ENCODE measurements at regions not wholly inside any gene's neighbourhood (a gene's known extent, or its start where the extent isn't known, plus 50 kb on each side); places are given as distances from the start of the nearest gene placed in this dataset.
"Not testable (repeated sequence)": the region's sequence is repeated elsewhere in the genome, so short reads cannot be mapped to it uniquely, and the experiment has no call there.

DNA sequence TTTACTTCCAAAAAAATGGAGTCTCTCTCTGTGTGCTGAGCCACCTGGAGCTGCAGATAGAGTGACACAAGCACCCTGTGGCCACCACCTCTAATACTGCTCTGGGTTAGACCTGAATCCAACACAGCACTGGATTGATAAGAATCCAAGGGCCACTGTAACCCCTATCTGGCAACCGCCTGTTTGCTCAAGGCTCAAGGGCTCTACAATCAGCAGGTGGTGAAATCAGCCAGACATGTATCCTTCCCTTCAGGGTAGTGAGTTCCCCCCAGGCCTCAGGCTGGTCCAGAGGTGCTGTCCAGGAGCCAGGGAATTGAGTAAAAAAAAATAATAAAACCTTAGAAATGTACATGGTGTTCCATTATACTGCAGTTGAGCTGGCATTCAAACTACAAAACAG, 509.0 kb downstream of the KIF4B start:
- DNase-seq = no peak

- peak; percentile 41 to 82 for DNase-seq
Observed at GRCh38 chr5:155529362-155529761, 515.8 kb downstream of the KIF4B start.

- DNase-seq = peak in 1 of 2 experiments; percentile 40
Observed at GRCh38 chr5:155530046-155530445, 516.5 kb downstream of the KIF4B start.

- no peak for DNase-seq
Observed at GRCh38 chr5:155532621-155533311, 519.2 kb downstream of the KIF4B start.

DNA sequence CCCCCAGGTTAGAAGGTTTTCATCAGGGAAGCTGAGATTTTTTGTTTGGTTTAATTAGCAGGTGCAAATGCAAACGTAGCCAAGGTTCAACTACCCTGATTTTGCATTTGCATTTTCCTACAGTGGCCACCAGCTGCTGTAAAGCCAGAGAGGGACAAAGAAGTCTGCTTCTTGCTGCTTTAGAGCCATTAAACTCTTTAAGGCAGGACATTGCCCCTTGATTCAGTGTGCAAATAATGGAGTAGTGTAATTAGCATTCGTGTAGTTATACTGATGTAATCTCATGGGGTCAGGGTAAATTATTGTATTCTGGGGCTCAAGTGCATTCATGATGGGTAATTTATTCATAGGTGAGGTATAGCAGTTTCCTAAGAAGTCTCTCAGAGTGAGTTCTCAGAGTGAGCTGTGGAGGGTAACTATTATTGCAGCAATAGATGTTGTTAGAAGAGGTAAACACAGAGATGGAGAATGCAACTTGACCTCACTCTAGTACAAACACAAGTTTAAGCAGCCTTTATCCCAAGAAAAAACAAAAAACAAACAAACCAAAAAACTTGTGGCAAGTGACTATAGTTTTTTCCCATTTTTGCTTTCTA, 526.5 kb downstream of the KIF4B start:
- DNase-seq = no peak

DNA sequence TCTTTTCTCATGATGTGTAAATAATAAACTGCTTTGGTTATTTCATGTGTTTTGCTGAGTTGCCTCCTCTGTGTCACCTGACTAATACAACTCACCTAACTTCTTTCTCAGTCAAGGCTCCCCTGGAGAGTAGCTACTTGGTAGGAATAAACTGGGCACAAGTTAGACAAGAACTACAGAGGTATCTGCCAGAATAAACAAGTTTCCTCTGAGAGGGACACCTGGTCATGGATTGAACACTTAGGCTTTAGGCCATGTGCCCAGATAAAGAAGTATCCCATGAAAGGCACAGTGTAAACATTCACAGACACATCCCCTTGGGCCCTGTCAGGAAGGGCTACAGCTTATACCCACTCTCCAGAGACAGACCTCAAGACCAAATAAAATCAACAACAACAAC, 532.5 kb downstream of the KIF4B start:
- peak in 1 of 2 experiments; percentile 49 for DNase-seq

- DNase-seq = no peak
Observed at GRCh38 chr5:155554500-155554899, 540.9 kb downstream of the KIF4B start.

GRCh38 chr5:155556222-155556621, 542.7 kb downstream of the KIF4B start:
- no peak for DNase-seq

GRCh38 chr5:155556700-155557099, 543.1 kb downstream of the KIF4B start:
- no peak for DNase-seq

- DNase-seq = no peak
Observed at GRCh38 chr5:155562158-155562557, 548.6 kb downstream of the KIF4B start.

- no peak for DNase-seq
Observed at GRCh38 chr5:155564541-155564940, 551.0 kb downstream of the KIF4B start.

DNA sequence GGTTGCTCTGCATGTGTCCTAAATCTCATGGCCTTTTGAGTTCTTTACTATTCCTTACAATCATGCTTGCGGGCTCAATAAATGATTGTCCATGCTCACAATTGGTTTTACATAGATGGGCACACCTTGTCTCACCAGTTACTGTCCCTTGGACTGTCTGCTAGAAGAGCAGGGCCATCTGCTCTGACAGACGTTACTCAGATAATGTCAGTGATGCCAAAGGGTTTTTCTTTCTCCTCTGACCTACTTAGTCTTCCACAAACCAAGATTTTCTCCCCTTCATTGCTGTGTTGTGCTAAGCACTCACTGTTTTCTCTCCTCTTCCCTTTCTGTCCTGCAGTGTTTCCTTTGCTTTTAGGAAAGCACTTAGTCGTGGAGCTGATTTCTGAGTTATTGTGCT, 562.3 kb downstream of the KIF4B start:
- DNase-seq = no peak

DNA sequence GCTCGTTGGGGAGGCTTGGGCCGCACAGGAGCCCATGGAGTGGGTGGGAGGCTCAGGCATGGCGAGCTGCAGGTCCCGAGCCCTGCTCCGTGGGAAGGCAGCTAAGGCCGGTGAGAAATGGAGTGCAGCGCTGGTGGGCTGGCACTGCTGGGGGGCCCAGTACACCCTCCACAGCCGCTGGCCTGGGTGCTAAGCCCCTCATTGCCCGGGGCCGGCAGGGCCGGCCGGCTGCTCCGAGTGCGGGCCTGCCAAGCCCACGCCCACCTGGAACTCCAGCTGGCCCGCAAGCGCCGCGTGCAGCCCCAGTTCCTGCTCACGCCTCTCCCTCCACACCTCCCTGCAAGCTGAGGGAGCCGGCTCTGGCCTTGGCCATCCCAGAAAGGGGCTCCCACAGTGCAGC, 573.3 kb downstream of the KIF4B start:
- DNase-seq = not testable (repeated sequence)

- no peak for DNase-seq
Observed at GRCh38 chr5:155587458-155587857, 573.9 kb downstream of the KIF4B start.

- DNase-seq = no peak
Observed at GRCh38 chr5:155591273-155591672, 577.7 kb downstream of the KIF4B start.

DNA sequence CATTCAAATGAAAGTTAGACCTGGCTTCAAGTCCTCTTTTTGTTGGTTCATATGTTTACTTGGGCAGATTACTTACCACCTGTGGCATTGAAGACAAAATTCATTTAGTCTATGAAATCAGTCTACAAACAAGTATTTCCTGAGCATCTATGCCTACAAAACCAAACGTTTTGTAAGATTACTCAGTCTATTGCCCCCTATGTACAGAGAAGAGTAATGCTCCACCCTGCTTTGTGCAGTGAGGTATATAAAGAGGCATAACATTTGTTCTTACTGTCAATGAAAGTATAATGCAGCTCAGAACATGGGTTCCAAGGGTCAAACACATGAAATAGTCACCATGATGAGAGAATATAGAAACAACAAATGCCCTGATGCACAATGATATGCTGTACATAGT, 580.7 kb downstream of the KIF4B start:
- no peak for DNase-seq

DNA sequence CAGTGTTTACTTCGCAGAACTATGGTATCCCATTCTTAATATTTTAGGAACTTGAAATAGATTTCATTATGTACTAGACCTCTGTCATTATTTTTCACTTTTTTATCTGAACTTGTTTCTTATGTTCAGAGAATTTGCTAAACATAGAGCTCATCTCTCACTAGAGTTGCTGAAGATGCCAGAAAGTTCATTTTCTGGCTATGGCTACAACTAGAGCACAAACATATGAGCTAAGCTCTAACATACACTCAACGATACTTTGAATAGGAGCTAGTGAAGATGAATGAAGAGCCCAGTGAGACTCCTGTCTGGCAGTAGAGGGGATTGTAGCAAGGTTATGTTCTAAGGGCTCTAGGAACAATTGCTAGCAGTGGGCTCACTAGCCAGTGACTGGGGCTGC, 582.2 kb downstream of the KIF4B start:
- DNase-seq = no peak

- no peak for DNase-seq
Observed at GRCh38 chr5:155598552-155598951, 585.0 kb downstream of the KIF4B start.

- no peak for DNase-seq
Observed at GRCh38 chr5:155605920-155606319, 592.4 kb downstream of the KIF4B start.

GRCh38 chr5:155616779-155617392, 603.3 kb downstream of the KIF4B start:
- peak in 1 of 2 experiments; percentile 57 for DNase-seq

DNA sequence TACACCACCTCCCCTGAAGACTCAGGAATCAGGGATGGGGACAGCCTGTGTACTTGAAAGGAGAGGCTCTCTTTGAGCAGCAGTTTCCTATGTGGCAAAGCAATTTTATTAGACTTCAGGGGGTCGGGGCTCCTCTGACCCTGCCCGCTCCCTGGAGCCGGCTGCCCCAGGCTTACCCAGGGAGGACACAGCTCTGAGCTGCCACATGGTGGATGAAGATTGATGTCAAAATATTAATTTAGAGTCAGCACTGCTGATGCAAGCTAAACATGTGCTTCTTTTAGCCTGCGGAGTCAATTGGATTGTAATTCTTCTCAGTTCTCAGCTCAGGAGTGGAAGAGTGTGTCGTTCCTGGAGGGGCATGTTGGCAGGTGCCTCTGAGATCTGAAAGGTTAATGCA, 606.1 kb downstream of the KIF4B start:
- no peak for DNase-seq

DNA sequence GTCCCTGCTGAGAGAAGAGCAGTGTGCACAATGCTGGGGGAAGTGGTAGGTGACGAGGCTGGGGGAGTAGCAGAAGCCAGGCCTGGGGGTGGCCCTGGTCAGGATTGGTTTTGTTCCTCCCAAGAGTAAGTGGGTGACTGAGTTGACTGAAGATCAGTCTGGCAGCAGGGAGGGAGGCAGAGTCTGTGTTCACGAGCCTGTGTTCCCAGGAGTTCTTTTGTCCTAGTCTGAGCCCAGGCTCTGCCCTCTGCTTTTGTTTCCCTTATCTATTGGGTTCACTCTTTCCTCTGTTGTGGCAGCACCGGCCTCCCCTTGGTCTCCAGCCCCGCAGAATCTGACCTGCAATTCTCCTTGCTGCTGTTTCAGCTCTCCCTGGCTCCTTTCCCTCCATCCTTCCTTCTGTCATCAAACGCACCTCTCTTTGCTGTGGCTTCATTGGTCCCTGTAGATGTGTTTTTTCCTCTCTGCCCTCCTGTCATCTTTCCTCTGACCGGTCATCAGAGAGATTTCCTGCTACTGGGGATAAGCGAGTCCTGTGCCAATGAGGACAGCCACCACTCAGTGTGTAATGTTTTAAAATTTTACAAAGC, 607.4 kb downstream of the KIF4B start:
- DNase-seq = no peak

GRCh38 chr5:155624597-155625241, 611.2 kb downstream of the KIF4B start:
- DNase-seq = no peak

DNA sequence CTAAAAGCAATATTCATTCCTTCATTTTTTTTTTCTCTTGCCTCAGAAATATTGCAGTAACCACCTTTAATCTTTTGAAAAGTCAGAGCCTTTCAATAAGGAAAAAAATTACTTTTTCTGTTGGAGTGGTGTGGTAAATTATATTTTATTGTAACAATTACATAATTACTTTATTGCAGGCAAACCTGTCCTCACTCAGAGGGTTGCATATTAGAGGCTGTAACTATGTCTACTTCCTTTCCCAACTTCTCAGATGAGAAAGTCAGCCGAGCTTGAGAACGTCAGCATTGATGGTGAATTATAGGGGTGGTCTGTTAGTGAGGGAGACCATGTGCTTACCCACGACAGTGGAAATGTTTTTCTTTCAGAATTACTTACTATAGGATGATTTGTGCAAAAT, 611.8 kb downstream of the KIF4B start:
- DNase-seq = no peak
